Liver (tissue), 7 donors: ENCODE measurements at regions not wholly inside any gene's neighbourhood (a gene's known extent, or its start where the extent isn't known, plus 50 kb on each side); places are given as distances from the start of the nearest gene placed in this dataset.

Experiments
- DNase-seq: peaks from one replicate; pipeline ENCODE4 v3.0.0-alpha.2; 2017; ENCODE audit warnings: low spot score
- H3K27ac ChIP-seq, 2 donors: one replicate each; pipeline ENCODE4 v1.7.0; 2013; ENCODE audit warnings: inconsistent platforms in 2 of 2, low read length in 2 of 2, control low read depth in 1 of 2, low read depth in 1 of 2, mild to moderate bottlenecking in 1 of 2
- H3K27me3 ChIP-seq, 4 donors: one replicate each; pipeline versions ENCODE4 v1.6.1 to v1.7.0; 2013; ENCODE audit warnings: low read length in 3 of 4, inconsistent platforms in 1 of 4, mild to moderate bottlenecking in 1 of 4, moderate library complexity in 1 of 4; ENCODE audit not compliant: control insufficient read depth in 4 of 4, insufficient read depth in 4 of 4
- H3K36me3 ChIP-seq, 4 donors: one replicate each; pipeline versions ENCODE4 v1.6.1 to v1.7.0; 2013; ENCODE audit warnings: low read length in 3 of 4, mild to moderate bottlenecking in 3 of 4, low read depth in 1 of 4, moderate library complexity in 1 of 4; ENCODE audit not compliant: control insufficient read depth in 4 of 4, insufficient read depth in 3 of 4
- H3K4me1 ChIP-seq, 4 donors: one replicate each; pipeline versions ENCODE4 v1.6.1 to v1.7.0; 2013; ENCODE audit warnings: low read length in 3 of 4, mild to moderate bottlenecking in 3 of 4, moderate library complexity in 1 of 4; ENCODE audit not compliant: control insufficient read depth in 4 of 4, insufficient read depth in 4 of 4
- H3K4me3 ChIP-seq, 3 donors: one replicate each; pipeline versions ENCODE4 v1.6.1 to v1.7.0; 2013; ENCODE audit warnings: low read length in 3 of 3, control low read depth in 1 of 3, low read depth in 1 of 3, mild to moderate bottlenecking in 1 of 3
- H3K9ac ChIP-seq, 2 donors: one replicate each; pipeline ENCODE4 v1.7.0; 2013; ENCODE audit warnings: low read length in 2 of 2, mild to moderate bottlenecking in 2 of 2, moderate library complexity in 2 of 2, control low read depth in 1 of 2, low read depth in 1 of 2
- H3K9me3 ChIP-seq, 4 donors: one replicate each; pipeline versions ENCODE4 v1.6.1 to v1.7.0; 2013; ENCODE audit warnings: low read length in 3 of 4; ENCODE audit not compliant: control insufficient read depth in 4 of 4
- CTCF ChIP-seq: fragments of 150-350 bp; IDR thresholded peaks from 2 replicates; pipeline ENCODE4 v1.5.1; 2017; ENCODE audit warnings: improper control_type of control experiment, low read depth, low read length; ENCODE audit not compliant: missing input control
- EGR1 ChIP-seq, 2 donors: IDR thresholded peaks; 2 replicates each; pipeline ENCODE4 v1.6.1; 2016 to 2018; ENCODE audit warnings: antibody characterized with exemption in 2 of 2, low read depth in 2 of 2
- GABPA ChIP-seq, 2 donors: IDR thresholded peaks in 1 of 2; conservative IDR thresholded peaks in 1 of 2; 2 replicates each; pipeline ENCODE4 v1.6.1; 2016; ENCODE audit warnings: antibody characterized with exemption in 2 of 2, mild to moderate bottlenecking in 1 of 2, moderate library complexity in 1 of 2
- NR2F2 ChIP-seq: IDR thresholded peaks from 2 replicates; pipeline ENCODE4 v1.6.1; 2016; ENCODE audit warnings: antibody characterized with exemption
- RAD21 ChIP-seq, 2 donors: IDR thresholded peaks; 2 replicates each; pipeline ENCODE4 v1.6.1; 2016; ENCODE audit warnings: antibody characterized with exemption in 2 of 2, mild to moderate bottlenecking in 2 of 2
- REST ChIP-seq: IDR thresholded peaks from 2 replicates; pipeline ENCODE4 v1.6.1; 2016; ENCODE audit warnings: antibody characterized with exemption, mild to moderate bottlenecking
- RXRA ChIP-seq, 2 donors: IDR thresholded peaks; 2 replicates each; pipeline ENCODE4 v1.6.1; 2017 to 2018; ENCODE audit warnings: antibody characterized with exemption in 2 of 2, mild to moderate bottlenecking in 1 of 2
- SP1 ChIP-seq: IDR thresholded peaks from 2 replicates; pipeline ENCODE4 v1.6.1; 2018; ENCODE audit warnings: antibody characterized with exemption, mild to moderate bottlenecking
- TAF1 ChIP-seq: conservative IDR thresholded peaks from 2 replicates; pipeline ENCODE4 v1.6.1; 2016; ENCODE audit warnings: antibody characterized with exemption, mild to moderate bottlenecking
- YY1 ChIP-seq: IDR thresholded peaks from 2 replicates; pipeline ENCODE4 v1.6.1; 2016; ENCODE audit warnings: antibody characterized with exemption, mild to moderate bottlenecking
- ZBTB33 ChIP-seq: IDR thresholded peaks from 2 replicates; pipeline ENCODE4 v1.6.1; 2016; ENCODE audit warnings: antibody characterized with exemption
- donor health status: healthy.
- donor health status: healthy.
- donor health status: healthy.
- donor health status: healthy.

- TF ChIP-seq CTCF, result no peak
Observed at GRCh38 chr18:42418121-42418520, 463.1 kb downstream of the PIK3C3 start (continued).

DNA sequence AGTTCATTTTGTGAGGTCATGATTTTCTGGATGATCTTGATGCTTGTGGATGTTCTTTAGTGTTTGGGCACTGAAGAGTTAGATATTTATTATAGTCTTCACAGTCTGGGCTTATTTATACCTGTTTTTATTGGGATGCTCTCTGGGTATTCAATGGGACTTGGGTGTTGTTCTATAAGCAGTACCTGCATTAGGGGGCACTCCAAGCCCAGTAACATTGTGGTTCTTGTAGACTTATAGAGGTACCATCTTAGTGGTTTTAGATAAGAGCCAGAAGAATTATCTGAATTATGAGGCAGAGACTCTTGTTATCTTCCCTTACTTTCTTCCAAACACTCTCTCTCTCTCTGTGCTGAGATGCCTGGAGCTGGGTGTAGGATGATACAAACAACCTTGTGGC, 470.0 kb downstream of the PIK3C3 start:
- H3K4me1 ChIP-seq, result no peaks in the 10 kb centered on the region
- H3K27me3 ChIP-seq, result no peaks in the 10 kb centered on the region
- no peaks in the 10 kb centered on the region for H3K9me3 ChIP-seq
- DNase-seq, result no peak
- H3K36me3 ChIP-seq, result no peaks in the 10 kb centered on the region
- no peak overlapping the region for H3K4me3 ChIP-seq
- TF ChIP-seq RXRA (IDR thresholded peaks at IDR 0.05) (no peak), NR2F2 (no peak), REST (no peak), YY1 (no peak), CTCF (no peak), EGR1 (IDR thresholded peaks at IDR 0.05; ENCODE audit: low read depth in 2 of 2) (no peak), ZBTB33 (no peak), GABPA (IDR thresholded peaks at IDR 0.05 in 1 of 2, conservative IDR thresholded peaks at IDR 0.05 in 1 of 2) (no peak), TAF1 (no peak), RAD21 (IDR thresholded peaks at IDR 0.05) (no peak), SP1 (no peak)
- H3K27ac ChIP-seq, result no peak overlapping the region
- H3K9ac ChIP-seq, result no peak overlapping the region
